ENCODE measurements at regions not wholly inside any gene's neighbourhood (a gene's known extent, or its start where the extent isn't known, plus 50 kb on each side); places are given as distances from the start of the nearest gene placed in this dataset.
A peak's percentile ranks its signal among the peaks of the same experiment; 100 is the strongest.

GRCh38 chr12:127685931-127686330 lies 581.0 kb upstream of the TMEM132C start:
- Histone ChIP-seq H3K4me3 (ENCODE audit: low read length in 3 of 3) (no peak overlapping the region), H3K27me3 (ENCODE audit: control insufficient read depth, insufficient read depth, low read length) (no peaks in the 10 kb centered on the region), H3K9ac (ENCODE audit: low read length in 3 of 3) (no peak overlapping the region), H3K36me3 (ENCODE audit: control insufficient read depth in 2 of 3, insufficient read depth in 3 of 3, low read length in 3 of 3) (no peaks in the 10 kb centered on the region), H3K9me3 (ENCODE audit: control insufficient read depth in 2 of 3, insufficient read depth in 1 of 3, low read length in 3 of 3) (no peaks in the 10 kb centered on the region), H3K27ac (ENCODE audit: low read depth in 2 of 2, low read length in 2 of 2) (no peak overlapping the region), H3K4me1 (ENCODE audit: control insufficient read depth in 2 of 3, insufficient read depth in 2 of 3, low read depth in 1 of 3, low read length in 3 of 3) (no peaks in the 10 kb centered on the region)
- intact Hi-C loops (cut with DNase I), result no loop called here
- FAIRE-seq (no peak), DNase-seq (no peak)
- TF ChIP-seq CTCF (IDR thresholded peaks at IDR 0.05; ENCODE audit: borderline replicate concordance, extremely low read depth, insufficient read depth), result no peak

GRCh38 chr12:127687181-127687580 lies 579.8 kb upstream of the TMEM132C start:
- DNase-seq (no peak), FAIRE-seq (no peak)
- TF ChIP-seq CTCF (IDR thresholded peaks at IDR 0.05; ENCODE audit: borderline replicate concordance, extremely low read depth, insufficient read depth), result no peak
- no peaks in the 10 kb centered on the region for H3K4me1 ChIP-seq (ENCODE audit: control insufficient read depth in 2 of 3, insufficient read depth in 2 of 3, low read depth in 1 of 3, low read length in 3 of 3)
- H3K4me3 ChIP-seq (ENCODE audit: low read length in 3 of 3), result no peak overlapping the region
- H3K27ac ChIP-seq (ENCODE audit: low read depth in 2 of 2, low read length in 2 of 2), result no peak overlapping the region
- no peaks in the 10 kb centered on the region for H3K27me3 ChIP-seq (ENCODE audit: control insufficient read depth, insufficient read depth, low read length)
- no peaks in the 10 kb centered on the region for H3K36me3 ChIP-seq (ENCODE audit: control insufficient read depth in 2 of 3, insufficient read depth in 3 of 3, low read length in 3 of 3)
- intact Hi-C loops (cut with DNase I), result no loop called here
- H3K9ac ChIP-seq (ENCODE audit: low read length in 3 of 3), result no peak overlapping the region
- H3K9me3 ChIP-seq (ENCODE audit: control insufficient read depth in 2 of 3, insufficient read depth in 1 of 3, low read length in 3 of 3), result no peaks in the 10 kb centered on the region

GRCh38 chr12:127688906-127689428 lies 578.0 kb upstream of the TMEM132C start:
- no peak overlapping the region for H3K27ac ChIP-seq (ENCODE audit: low read depth in 2 of 2, low read length in 2 of 2)
- DNase-seq, result no peak
- no peaks in the 10 kb centered on the region for H3K9me3 ChIP-seq (ENCODE audit: control insufficient read depth in 2 of 3, insufficient read depth in 1 of 3, low read length in 3 of 3)
- FAIRE-seq, result no peak
- H3K4me3 ChIP-seq (ENCODE audit: low read length in 3 of 3), result no peak overlapping the region
- no peaks in the 10 kb centered on the region for H3K4me1 ChIP-seq (ENCODE audit: control insufficient read depth in 2 of 3, insufficient read depth in 2 of 3, low read depth in 1 of 3, low read length in 3 of 3)
- no peak overlapping the region for H3K9ac ChIP-seq (ENCODE audit: low read length in 3 of 3)
- intact Hi-C loops (cut with DNase I), result no loop called here
- H3K27me3 ChIP-seq (ENCODE audit: control insufficient read depth, insufficient read depth, low read length), result no peaks in the 10 kb centered on the region
- TF ChIP-seq CTCF (IDR thresholded peaks at IDR 0.05; ENCODE audit: borderline replicate concordance, extremely low read depth, insufficient read depth), result no peak
- no peaks in the 10 kb centered on the region for H3K36me3 ChIP-seq (ENCODE audit: control insufficient read depth in 2 of 3, insufficient read depth in 3 of 3, low read length in 3 of 3)

GRCh38 chr12:127690161-127690560 lies 576.8 kb upstream of the TMEM132C start:
- DNase-seq (peak in 1 of 5 donors; percentile 5), FAIRE-seq (no peak)
- Histone ChIP-seq H3K9me3 (ENCODE audit: control insufficient read depth in 2 of 3, insufficient read depth in 1 of 3, low read length in 3 of 3) (no peaks in the 10 kb centered on the region), H3K4me1 (ENCODE audit: control insufficient read depth in 2 of 3, insufficient read depth in 2 of 3, low read depth in 1 of 3, low read length in 3 of 3) (no peaks in the 10 kb centered on the region), H3K27me3 (ENCODE audit: control insufficient read depth, insufficient read depth, low read length) (no peaks in the 10 kb centered on the region), H3K4me3 (ENCODE audit: low read length in 3 of 3) (no peak overlapping the region), H3K27ac (ENCODE audit: low read depth in 2 of 2, low read length in 2 of 2) (no peak overlapping the region), H3K36me3 (ENCODE audit: control insufficient read depth in 2 of 3, insufficient read depth in 3 of 3, low read length in 3 of 3) (no peaks in the 10 kb centered on the region), H3K9ac (ENCODE audit: low read length in 3 of 3) (no peak overlapping the region)
- intact Hi-C loops (cut with DNase I), result no loop called here
- TF ChIP-seq CTCF (IDR thresholded peaks at IDR 0.05; ENCODE audit: borderline replicate concordance, extremely low read depth, insufficient read depth), result no peak
